ENCODE measurements at regions not wholly inside any gene's neighbourhood (a gene's known extent, or its start where the extent isn't known, plus 50 kb on each side); places are given as distances from the start of the nearest gene placed in this dataset.

DNA sequence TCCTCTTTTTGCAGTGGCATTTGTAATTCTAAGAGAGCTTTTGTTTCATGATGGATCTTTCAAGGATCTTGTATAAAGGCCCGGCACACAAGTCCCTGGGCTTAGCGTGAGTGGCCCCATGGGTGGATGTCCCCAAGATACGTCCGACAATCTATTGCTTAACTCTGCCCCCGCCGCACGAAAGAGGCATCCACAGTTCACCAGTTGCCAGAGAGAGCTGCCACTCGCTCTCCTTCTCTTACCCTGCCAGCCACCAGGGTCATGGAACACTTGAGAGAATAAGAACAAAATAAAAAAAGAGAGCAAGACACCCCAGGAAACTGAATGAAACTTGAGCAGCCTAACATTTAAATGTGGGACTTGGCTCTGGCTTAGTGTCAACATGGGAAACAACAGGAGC lies 92.3 kb downstream of the CTAGE1 start:
- DNase-seq = no peak

GRCh38 chr18:22324191-22325131 lies 93.3 kb downstream of the CTAGE1 start:
- peak in 1 of 2 donors; percentile 26 for DNase-seq

- no peak for DNase-seq
Observed at GRCh38 chr18:22322243-22322691, 95.4 kb downstream of the CTAGE1 start.

DNA sequence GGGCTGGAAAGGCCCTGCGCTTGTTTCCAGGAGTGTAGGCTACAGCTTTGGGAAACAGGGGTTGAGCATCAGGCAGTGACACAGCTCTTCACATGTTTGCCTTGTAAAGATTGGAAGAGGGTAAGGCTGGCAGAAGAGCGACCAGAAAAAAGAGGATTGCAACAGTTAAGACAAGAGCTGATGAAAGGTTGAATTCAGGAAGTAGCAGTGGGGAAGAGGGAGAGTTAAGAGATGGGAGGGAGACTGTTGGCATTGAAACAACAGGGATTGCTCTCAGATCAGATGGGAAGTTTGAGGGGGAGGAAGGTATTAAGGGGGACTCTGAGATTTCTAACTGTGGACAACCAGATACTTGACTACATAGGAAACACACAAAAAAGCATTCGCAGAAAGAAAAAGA lies 96.9 kb downstream of the CTAGE1 start:
- DNase-seq = no peak

DNA sequence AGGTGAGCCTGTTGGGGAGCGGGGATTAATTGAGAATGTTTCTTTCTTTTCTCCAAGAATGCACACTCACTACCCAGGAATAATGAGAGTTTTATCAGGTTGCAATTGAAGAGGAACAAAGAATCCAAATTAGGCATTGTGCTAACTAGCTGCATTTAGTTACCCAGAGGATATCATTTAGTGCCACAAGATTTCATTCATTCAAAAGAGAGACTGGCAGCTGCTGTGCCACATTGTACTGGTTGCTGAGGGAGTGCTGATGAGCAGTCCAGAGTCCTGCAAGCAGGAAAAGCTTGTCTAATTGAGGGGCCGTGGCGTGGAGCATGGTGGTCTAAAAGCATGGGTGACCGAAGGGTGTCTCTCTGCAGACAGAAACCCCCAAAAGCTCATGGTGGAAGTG lies 97.6 kb downstream of the CTAGE1 start:
- DNase-seq = no peak

DNA sequence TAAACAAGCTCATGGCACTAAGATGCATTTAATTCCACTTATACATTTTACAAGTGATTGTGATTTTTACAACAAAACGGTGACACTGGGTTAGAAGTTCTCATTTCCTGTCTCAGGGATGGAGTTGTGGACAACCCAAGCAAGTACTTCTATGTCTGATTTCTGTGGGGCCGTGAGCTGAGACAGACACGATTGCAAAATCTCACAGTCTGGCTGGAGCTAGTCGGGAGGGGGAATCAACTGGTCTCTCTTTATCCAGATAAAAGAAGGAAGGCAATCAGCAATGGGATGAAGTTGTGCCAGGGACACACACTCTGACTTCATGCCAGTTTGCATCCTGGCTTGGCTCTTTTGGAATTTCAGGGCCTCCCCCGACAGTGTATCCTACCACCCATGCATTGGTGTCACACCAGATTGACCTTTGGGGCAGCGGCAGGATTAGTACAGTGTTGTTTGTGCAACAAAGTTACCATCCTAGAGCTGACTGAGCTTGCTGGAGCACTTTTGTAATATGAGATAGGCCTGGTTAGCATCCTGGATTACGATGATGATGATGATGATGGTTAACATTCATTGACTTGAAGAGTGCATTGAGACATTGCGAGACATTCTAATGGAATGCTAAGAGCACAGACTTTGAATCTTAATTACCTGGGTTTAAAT lies 98.8 kb downstream of the CTAGE1 start:
- DNase-seq = no peak

DNA sequence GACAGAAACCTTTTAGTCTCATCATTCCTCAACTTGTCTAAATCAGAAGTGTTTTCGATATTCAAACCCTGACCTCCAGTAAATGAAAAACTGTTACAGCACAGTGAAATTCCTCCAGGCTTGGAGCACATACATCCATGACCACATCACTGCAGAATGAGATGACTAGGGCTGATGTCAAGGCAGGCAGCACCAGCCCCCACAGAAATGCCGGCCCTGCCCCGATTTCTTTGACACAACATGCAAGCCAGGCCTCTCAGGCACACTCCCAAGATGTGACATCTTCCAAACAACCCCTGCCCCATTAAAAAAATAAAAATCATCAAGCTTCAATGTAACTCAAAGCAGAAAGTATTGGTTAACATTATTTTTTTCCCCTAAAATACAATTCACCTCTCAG lies 103.3 kb downstream of the CTAGE1 start:
- no peak for DNase-seq

DNA sequence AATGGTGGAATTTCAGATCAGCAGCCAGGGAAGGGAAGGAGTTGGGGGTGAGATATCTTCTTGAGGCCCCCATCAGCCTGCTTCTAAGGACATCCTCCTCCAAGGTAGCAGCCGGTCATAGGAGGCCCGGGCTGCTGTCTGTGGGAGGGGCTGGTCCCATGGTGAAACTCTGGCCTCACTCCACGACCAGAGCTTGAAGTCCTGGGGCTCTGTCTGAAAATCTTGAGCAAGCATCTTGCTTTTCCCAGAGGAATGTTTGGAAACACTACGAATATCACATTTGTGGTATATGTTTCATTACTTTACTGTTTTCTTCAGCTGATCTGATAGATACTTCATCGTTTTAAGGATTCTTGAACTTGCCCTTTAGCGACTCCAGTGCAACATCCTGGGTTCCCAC lies 103.7 kb downstream of the CTAGE1 start:
- DNase-seq = no peak

- DNase-seq = no peak
Observed at GRCh38 chr18:22311301-22311700, 106.4 kb downstream of the CTAGE1 start.

DNA sequence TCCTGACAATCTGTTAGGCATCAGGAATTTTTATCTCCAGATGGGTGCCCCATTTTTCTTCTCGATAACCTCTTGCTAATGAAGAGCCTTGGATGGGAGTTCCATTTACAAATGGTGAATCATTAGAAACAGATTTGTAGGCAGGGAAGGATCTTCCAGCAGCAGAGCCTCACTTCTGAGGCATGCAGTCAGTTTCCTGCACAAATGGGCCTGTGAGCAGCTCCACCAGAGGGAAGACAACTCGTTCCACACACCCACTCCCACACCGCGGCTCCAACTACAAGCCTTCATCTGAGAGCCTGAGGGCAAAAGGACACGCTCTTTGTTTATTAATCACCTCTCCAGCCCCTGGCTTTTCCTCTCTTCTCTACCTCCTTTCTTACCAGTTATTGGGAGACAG lies 108.5 kb downstream of the CTAGE1 start:
- no peak for DNase-seq

- no peak for DNase-seq
Observed at GRCh38 chr18:22307528-22307927, 110.2 kb downstream of the CTAGE1 start.

- DNase-seq = no peak
Observed at GRCh38 chr18:22303927-22304326, 113.8 kb downstream of the CTAGE1 start.

DNA sequence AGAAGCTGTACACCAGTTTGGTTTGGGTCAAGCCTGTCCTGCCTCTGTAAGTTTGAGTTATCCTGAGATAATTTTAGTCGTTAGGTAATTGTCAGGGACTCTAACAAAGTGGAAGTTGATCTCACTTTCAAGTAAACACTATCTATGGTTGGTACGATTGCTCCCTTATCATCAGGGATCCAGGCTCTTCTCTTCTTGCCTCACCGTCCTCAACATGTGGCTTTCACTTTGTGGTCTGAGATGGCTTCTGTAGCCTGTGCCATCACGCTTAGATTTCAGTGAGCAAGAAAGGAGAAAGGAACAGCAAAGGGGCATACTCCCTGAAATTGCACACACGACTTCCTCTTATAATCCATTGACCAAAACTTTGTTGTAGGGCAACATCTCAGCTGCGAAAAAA lies 115.6 kb downstream of the CTAGE1 start:
- DNase-seq = no peak

DNA sequence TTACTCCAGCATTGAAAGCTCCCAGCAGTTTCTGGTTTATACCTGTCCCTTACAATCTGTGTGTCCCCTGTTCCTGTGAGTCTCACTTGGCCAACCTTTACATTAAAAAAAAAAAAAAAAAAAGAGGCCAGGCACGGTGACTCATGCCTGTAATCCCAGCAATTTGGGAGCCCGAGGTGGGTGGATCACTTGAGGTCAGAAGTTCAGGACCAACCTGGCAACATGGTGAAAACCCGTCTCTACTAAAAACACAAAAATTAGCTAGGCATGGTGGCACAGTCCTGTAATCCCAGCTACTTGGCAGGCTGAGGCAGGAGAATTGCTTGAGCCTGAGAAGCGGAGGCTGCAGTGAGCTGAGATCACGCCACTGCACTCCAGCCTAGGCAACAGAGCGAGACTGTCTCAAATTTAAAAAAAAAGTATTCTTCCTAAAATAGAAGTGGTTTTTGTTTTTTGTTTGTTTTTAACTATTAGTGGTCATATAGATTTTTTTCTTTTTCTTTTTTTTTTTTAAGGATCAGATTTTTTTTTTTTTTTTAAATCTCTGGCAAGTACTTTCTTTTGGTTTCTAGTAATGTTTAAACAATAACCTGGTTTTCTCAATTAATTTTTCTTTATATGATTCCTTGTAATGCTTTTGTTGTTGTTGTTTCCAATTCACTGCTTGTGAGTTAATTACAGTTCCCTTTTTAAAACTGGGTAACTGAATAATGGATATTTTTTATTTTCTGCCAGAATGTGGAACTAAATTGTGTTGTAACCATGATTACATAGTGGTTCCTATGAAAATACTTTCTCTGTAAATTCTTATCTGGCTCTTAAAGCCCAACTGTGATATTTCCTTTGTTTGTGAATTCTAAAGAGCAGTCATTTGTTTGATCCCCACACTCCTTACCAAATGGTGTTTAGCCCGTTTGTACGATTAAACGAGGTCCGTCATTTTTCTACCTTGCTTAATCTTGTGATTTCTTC lies 116.8 kb downstream of the CTAGE1 start:
- DNase-seq = no peak

DNA sequence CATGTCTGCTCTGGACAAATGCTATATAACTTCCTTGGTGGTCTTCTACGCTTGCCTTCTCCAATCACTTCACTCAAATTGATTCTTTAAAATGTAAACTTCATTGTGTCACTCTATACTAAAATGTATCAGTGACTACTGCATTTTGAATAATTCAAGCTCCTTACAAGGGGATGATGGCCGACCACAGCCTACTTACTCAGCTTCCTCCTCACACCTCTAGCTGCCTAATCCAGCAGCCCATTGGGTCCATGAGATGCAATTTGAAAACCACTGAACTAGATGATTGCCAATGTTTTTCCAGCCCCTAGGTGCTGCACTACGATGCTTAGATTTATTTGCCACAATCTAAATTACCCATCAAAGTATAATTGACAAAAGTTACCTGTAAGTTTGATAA lies 120.7 kb downstream of the CTAGE1 start:
- DNase-seq = no peak

DNA sequence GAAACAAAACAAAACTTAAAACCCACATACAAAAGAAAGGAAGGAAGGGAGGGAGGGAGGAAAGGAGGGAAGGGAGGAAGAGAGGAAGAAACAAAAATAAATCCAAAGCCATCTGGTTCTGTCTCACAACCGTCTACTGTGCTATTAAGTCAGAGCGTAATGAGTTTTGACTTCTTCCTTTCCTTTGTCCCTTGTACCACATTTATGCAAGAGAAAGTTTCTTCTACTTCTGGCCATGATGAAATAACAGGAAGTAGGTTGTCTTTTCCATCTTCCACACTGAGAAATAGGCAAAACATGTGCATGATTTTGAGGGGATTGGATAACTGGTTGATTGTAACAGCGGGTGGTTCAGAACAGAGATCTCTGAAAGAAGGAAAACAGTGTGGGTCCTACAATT lies 121.4 kb downstream of the CTAGE1 start:
- no peak for DNase-seq

DNA sequence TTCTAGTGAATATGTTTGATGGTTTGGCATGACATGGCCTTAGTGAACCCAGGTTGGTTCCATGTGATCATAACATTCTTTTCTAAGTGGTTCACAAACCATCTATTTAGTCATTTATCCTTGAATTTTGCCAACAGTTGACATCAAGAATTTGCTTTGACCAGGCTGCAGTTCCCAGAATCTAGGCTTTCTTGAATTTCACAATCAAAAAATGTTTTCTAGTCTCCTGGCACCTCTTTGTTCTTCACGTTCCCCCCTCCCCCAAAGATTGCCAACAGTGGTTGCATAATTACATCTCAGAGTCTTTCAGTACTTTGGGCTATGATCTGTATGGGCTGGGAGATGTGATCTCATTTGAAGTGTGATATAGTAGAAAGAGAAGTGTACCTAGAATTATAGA lies 124.0 kb downstream of the GATA6 start:
- DNase-seq = no peak

DNA sequence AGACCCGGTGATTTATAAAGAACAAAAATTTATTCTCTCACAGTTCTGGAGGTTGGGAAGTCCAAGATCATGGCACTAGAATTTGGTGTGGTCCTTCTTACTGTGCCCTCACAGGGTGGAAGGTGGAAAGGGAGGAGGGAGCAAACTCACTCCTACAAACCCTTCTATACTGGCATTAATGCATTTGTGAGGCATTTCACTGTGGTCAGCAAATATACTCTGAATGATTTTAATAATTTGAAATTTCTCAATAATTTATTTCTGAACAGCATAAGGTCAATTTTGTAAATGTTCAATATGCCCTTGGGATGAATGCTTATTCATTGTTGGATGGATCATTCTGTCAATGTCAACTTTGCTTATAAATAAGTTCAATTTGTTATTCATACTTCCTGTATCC lies 120.6 kb downstream of the GATA6 start:
- DNase-seq = no peak

- DNase-seq = no peak
Observed at GRCh38 chr18:22286585-22286984, 117.2 kb downstream of the GATA6 start.

DNA sequence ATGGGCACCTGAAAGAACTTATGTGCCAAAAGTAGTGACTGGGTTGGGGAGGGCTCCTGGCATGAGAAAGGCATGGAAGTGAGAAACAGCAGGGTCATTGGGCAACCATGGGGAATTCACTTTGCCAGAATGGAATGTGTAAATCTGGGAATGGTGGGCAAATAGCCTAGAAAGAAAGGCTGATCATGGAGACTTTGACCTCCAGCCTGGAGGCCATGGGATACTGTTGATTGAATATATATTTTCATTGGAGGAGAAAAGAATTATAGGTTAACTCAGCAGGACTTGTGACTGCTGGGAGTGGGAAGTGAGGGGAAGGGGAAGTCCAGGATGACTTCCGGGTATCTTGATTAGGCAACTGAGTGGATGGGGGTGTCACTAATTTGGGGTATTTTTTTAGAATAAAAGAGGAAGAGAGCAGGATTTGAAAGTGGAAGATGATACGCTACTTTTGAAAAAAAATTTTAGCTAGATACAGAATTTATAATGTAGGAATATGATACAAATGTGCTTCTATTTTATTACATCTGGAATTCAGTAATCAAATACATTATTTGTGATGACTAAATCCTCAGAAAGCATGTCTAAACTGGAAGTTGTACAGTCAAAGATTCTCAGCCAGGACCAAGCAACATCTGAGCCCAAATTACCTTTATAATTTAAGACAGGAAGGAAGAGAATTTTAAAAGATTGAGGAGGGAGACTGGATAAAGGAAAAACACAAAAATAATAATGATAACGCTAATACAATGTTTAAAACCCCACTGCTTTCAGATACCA lies 116.2 kb downstream of the GATA6 start:
- DNase-seq = peak in 1 of 2 donors; percentile 21

DNA sequence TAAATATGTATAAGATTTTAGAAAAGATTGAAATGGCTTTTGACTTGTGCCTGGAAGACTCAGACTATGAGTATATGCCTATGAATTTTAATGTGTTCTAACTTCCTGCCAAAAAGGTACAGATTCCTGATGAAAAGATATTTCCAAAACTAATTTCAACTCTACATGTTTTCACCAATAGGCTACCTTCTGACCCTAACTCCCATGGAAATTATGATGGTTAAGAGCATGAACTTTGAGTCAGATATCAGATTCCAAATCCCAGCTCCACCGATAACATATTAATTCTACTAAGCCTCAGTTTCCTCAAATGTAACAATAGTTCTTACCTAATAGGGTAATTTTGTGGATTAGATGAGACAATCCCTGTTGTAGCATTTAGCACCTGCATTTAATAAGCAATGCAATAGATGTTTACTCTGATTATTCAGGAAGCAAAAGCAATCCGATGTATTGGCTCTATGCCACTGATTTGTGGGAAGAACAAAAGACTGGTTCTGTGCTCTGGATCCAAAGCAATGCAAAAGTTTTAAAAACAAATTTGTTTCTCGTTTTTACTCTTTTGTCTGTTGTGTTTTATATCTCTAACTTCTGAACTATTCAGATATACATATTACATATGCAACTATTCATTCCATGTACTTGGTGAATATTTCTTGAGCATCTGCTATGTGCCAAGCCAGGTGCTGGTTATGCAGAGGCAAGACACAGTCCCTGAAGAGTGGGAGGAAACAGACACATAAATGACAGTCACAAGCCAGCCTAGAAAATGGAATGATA lies 115.4 kb downstream of the GATA6 start:
- DNase-seq = no peak
